ENCODE measurements at regions not wholly inside any gene's neighbourhood (a gene's known extent, or its start where the extent isn't known, plus 50 kb on each side); places are given as distances from the start of the nearest gene placed in this dataset.

DNA sequence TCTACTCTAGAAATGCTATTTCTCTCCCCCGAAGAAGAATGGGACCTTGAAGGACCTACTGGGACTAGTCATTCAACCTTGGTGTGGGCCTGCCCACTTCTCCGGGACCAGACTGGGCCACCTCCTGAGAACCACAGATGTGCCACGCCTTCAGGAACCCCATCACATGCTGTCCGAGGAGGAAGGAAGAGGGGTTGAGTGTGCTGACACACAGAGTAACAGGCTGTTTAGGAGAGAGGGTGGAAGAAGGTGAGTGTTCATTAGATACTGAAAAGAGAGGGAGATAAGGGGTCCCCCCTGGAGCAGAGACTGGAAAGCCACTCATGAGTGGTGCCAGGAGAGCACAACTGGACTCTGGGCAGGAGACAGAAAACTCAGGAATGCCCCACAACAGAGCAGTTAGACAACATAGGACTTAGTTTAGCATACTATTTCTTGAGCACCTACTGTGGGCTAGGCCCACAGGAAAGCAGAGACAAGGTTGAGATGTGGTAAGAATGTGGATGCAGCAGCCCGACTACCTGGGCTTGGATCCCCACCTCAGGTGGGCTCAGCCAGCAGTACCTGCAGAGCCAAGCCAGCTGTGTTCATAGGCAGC lies 286.4 kb upstream of the NCKAP5 start:
- intact Hi-C loops (cut with micrococcal nuclease): no loop called here
- Mint-ChIP-seq H3K9me3 (ENCODE audit: unreplicated experiment) (peaks cover 16% of the 10 kb centered on the region), H3K4me3 (ENCODE audit: unreplicated experiment) (no peak overlapping the region), H3K36me3 (ENCODE audit: insufficient read depth, unreplicated experiment) (no peaks in the 10 kb centered on the region), H3K27ac (ENCODE audit: low read depth, unreplicated experiment) (no peak overlapping the region), H3K4me1 (ENCODE audit: insufficient read depth, unreplicated experiment) (no peaks in the 10 kb centered on the region), H3K27me3 (ENCODE audit: insufficient read depth, unreplicated experiment) (no peaks in the 10 kb centered on the region)
- no peak for DNase-seq (ENCODE audit: unreplicated experiment)
- BruUV-seq (replicated peaks): no TSS peak
- ChIA-PET POLR2A (no interaction called here), CTCF (interaction anchor here (1.6 to 2.8 kb wide), 2 partner anchors 10 to 11 kb away, joined by 14 to 16 read pairs; no protein-coding TSS in a partner anchor)
- TF ChIP-seq, protein P1, sequence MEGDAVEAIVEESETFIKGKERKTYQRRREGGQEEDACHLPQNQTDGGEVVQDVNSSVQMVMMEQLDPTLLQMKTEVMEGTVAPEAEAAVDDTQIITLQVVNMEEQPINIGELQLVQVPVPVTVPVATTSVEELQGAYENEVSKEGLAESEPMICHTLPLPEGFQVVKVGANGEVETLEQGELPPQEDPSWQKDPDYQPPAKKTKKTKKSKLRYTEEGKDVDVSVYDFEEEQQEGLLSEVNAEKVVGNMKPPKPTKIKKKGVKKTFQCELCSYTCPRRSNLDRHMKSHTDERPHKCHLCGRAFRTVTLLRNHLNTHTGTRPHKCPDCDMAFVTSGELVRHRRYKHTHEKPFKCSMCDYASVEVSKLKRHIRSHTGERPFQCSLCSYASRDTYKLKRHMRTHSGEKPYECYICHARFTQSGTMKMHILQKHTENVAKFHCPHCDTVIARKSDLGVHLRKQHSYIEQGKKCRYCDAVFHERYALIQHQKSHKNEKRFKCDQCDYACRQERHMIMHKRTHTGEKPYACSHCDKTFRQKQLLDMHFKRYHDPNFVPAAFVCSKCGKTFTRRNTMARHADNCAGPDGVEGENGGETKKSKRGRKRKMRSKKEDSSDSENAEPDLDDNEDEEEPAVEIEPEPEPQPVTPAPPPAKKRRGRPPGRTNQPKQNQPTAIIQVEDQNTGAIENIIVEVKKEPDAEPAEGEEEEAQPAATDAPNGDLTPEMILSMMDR (IDR thresholded peaks at IDR 0.05; ENCODE audit: unreplicated experiment): no peak

DNA sequence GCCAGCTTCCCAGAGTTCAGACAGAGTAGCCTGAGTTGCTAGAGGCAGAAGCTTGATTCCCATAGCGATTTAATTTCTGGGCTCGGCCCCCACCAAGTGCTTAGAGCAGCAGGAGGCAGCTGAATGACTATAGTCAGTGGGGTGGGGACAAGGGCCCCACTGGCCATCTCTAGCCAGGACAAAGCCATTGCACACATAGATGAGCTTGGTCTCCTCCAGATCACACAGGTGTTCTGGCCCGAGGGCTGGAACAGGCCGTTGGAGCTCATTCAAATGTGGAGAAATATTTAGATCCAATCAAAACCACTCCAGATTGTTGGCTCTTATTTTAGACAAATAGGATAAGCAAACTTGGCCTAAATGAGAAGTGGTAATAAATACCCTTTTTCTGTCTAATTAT lies 287.3 kb upstream of the NCKAP5 start:
- H3K4me3 Mint-ChIP-seq (ENCODE audit: unreplicated experiment): no peak overlapping the region
- ChIA-PET CTCF (interaction anchor here (2.8 kb wide), 1 partner anchor 11 kb away, joined by 14 read pairs; no protein-coding TSS in a partner anchor), POLR2A (no interaction called here)
- DNase-seq (ENCODE audit: unreplicated experiment): no peak
- no TSS peak for BruUV-seq (replicated peaks)
- H3K36me3 Mint-ChIP-seq (ENCODE audit: insufficient read depth, unreplicated experiment): no peaks in the 10 kb centered on the region
- TF ChIP-seq, protein P1 (IDR thresholded peaks at IDR 0.05; ENCODE audit: unreplicated experiment): no peak
- no peaks in the 10 kb centered on the region for H3K27me3 Mint-ChIP-seq (ENCODE audit: insufficient read depth, unreplicated experiment)
- H3K4me1 Mint-ChIP-seq (ENCODE audit: insufficient read depth, unreplicated experiment): no peaks in the 10 kb centered on the region
- no peak overlapping the region for H3K27ac Mint-ChIP-seq (ENCODE audit: low read depth, unreplicated experiment)
- intact Hi-C loops (cut with micrococcal nuclease): no loop called here
- H3K9me3 Mint-ChIP-seq (ENCODE audit: unreplicated experiment): peaks cover 16% of the 10 kb centered on the region

DNA sequence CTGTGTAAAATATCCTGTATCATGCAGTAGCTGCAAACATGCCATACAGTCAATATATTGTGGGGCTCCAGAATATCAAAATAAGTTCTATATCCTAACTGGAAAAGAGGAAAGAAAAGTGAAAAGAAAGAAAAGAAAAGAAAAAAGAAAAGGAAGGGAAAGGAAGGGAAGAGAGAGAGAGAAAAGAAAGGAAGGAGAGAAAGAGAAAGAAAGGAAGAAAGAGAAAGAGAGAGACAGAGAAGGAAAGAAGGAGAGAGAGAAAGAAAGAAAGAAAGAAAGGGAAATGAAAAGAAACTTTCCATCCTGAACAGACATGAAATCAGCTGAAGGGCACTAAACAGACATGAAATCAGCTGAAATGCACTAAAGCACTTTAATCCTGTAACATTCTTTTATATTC lies 288.4 kb upstream of the NCKAP5 start:
- CTCF ChIA-PET: interaction anchor here (2.8 kb wide), 1 partner anchor 12 kb away, joined by 14 read pairs; no protein-coding TSS in a partner anchor

DNA sequence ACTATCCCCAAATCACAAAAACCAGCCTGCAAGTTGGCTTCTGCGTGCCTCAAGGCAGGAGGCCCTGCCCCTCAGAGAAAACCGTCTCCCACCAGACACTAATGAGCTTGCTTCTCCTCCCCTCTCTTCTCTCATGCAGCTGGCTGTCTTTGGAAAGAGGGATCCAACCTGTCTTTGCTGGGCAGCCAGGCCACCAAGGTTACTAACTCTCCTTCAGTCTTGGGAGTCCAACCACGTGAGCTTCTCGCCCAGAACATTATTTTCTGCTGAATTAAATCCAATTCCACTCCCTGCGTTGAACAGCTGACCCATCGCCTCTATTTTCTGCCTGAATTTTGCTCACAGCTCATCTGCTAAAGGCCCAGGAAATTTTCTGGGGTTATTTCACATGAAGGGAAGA lies 291.3 kb upstream of the NCKAP5 start:
- BruUV-seq (replicated peaks): no TSS peak
- Mint-ChIP-seq H3K36me3 (ENCODE audit: insufficient read depth, unreplicated experiment) (no peaks in the 10 kb centered on the region), H3K27ac (ENCODE audit: low read depth, unreplicated experiment) (no peak overlapping the region), H3K4me1 (ENCODE audit: insufficient read depth, unreplicated experiment) (no peaks in the 10 kb centered on the region), H3K27me3 (ENCODE audit: insufficient read depth, unreplicated experiment) (peaks cover 11% of the 10 kb centered on the region), H3K4me3 (ENCODE audit: unreplicated experiment) (no peak overlapping the region), H3K9me3 (ENCODE audit: unreplicated experiment) (peaks cover 15% of the 10 kb centered on the region)
- intact Hi-C loops (cut with micrococcal nuclease): no loop called here
- CTCF ChIA-PET: interaction anchor here (0.6 to 4.3 kb wide), 3 partner anchors 15 to 669 kb away, joined by 3 to 21 read pairs (median 3); no protein-coding TSS in a partner anchor
- DNase-seq (ENCODE audit: unreplicated experiment): no peak
- TF ChIP-seq, protein P1 (IDR thresholded peaks at IDR 0.05; ENCODE audit: unreplicated experiment): no peak
- POLR2A ChIA-PET: no interaction called here

More for the DNA sequence above, 288.4 kb upstream of the NCKAP5 start:
- Mint-ChIP-seq H3K9me3 (ENCODE audit: unreplicated experiment) (peaks cover 21% of the 10 kb centered on the region), H3K27ac (ENCODE audit: low read depth, unreplicated experiment) (no peak overlapping the region), H3K4me1 (ENCODE audit: insufficient read depth, unreplicated experiment) (no peaks in the 10 kb centered on the region), H3K36me3 (ENCODE audit: insufficient read depth, unreplicated experiment) (no peaks in the 10 kb centered on the region), H3K27me3 (ENCODE audit: insufficient read depth, unreplicated experiment) (no peaks in the 10 kb centered on the region), H3K4me3 (ENCODE audit: unreplicated experiment) (no peak overlapping the region)
- POLR2A ChIA-PET: no interaction called here
- DNase-seq (ENCODE audit: unreplicated experiment): no peak
- no TSS peak for BruUV-seq (replicated peaks)
- TF ChIP-seq, protein P1 (IDR thresholded peaks at IDR 0.05; ENCODE audit: unreplicated experiment): no peak
- intact Hi-C loops (cut with micrococcal nuclease): no loop called here
